ENCODE measurements at regions not wholly inside any gene's neighbourhood (a gene's known extent, or its start where the extent isn't known, plus 50 kb on each side); places are given as distances from the start of the nearest gene placed in this dataset.

DNA sequence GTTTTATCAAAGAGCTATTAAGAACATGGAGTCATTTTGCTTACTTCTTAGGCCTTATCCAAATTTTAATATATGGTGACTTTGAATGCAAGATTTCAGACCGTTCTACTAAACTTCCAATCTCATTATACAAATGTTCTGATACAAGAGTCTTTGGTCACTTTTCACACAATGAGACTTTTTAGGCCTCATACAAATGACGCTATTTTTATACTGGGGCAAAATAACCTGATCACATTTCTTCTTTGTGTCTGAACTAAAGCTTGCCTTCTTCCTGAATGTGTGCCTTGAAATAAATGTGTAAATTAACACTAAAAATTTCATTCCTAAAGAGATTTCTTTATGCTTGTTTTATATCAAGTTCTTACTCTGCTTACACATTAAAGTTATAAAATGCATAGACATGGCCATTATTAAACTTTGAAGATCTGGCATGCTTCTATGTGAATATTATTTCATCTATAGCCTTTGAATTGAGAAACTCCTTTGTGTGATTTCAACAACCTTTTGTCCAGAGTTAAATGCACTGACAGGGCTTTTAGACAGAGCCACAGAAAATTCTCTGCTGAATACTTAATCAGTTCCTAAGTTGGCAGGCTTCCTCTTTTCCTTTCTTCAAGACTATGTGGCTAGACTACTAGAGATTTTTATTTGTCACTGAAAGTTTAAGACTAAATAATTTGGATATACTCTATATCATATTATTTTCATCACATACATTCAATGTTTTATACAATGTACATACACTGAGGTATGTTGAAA, 86.1 kb downstream of the EDNRB start:
- BruUV-seq (replicated peaks), result no TSS peak
- Mint-ChIP-seq H3K27ac (ENCODE audit: low read depth, unreplicated experiment) (no peak overlapping the region), H3K4me1 (ENCODE audit: insufficient read depth, unreplicated experiment) (peaks cover 5% of the 10 kb centered on the region), H3K9me3 (ENCODE audit: unreplicated experiment) (no peaks in the 10 kb centered on the region), H3K36me3 (ENCODE audit: insufficient read depth, unreplicated experiment) (no peaks in the 10 kb centered on the region), H3K27me3 (ENCODE audit: insufficient read depth, unreplicated experiment) (no peaks in the 10 kb centered on the region), H3K4me3 (ENCODE audit: unreplicated experiment) (no peak overlapping the region)
- TF ChIP-seq, protein P1, sequence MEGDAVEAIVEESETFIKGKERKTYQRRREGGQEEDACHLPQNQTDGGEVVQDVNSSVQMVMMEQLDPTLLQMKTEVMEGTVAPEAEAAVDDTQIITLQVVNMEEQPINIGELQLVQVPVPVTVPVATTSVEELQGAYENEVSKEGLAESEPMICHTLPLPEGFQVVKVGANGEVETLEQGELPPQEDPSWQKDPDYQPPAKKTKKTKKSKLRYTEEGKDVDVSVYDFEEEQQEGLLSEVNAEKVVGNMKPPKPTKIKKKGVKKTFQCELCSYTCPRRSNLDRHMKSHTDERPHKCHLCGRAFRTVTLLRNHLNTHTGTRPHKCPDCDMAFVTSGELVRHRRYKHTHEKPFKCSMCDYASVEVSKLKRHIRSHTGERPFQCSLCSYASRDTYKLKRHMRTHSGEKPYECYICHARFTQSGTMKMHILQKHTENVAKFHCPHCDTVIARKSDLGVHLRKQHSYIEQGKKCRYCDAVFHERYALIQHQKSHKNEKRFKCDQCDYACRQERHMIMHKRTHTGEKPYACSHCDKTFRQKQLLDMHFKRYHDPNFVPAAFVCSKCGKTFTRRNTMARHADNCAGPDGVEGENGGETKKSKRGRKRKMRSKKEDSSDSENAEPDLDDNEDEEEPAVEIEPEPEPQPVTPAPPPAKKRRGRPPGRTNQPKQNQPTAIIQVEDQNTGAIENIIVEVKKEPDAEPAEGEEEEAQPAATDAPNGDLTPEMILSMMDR (IDR thresholded peaks at IDR 0.05; ENCODE audit: unreplicated experiment), result no peak
- CTCF ChIA-PET, result interaction anchor here (0.6 kb wide), 1 partner anchor 19 kb away, joined by 3 read pairs; no protein-coding TSS in a partner anchor
- DNase-seq (ENCODE audit: unreplicated experiment), result no peak
- intact Hi-C loops (cut with micrococcal nuclease), result no loop called here
- POLR2A ChIA-PET, result interaction anchor here (0.6 to 0.7 kb wide), 2 partner anchors 263 to 1463 kb away, joined by 3 read pairs; no protein-coding TSS in a partner anchor

DNA sequence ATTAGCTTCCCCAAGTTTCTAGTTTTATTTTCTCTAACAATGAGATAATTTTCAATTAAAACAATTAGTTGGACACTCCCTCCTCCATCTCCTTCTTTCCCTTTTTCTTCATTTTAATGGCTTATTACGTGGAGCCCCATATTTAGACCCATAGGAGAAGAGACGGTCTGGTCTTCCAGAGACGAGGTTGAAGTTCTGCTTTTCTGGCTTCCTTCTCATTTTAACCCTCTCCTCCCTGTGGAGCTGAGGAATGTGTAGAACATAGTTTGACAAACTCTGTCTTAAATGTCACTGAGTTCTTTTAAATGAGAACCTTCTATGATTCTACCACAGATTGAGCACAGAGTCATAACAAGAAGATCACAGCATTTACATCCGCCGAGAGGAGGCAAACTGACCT, 86.8 kb downstream of the EDNRB start:
- Mint-ChIP-seq H3K36me3 (ENCODE audit: insufficient read depth, unreplicated experiment) (no peaks in the 10 kb centered on the region), H3K4me3 (ENCODE audit: unreplicated experiment) (no peak overlapping the region), H3K9me3 (ENCODE audit: unreplicated experiment) (no peaks in the 10 kb centered on the region), H3K4me1 (ENCODE audit: insufficient read depth, unreplicated experiment) (peaks cover 5% of the 10 kb centered on the region), H3K27ac (ENCODE audit: low read depth, unreplicated experiment) (no peak overlapping the region), H3K27me3 (ENCODE audit: insufficient read depth, unreplicated experiment) (no peaks in the 10 kb centered on the region)
- TF ChIP-seq, protein P1 (IDR thresholded peaks at IDR 0.05; ENCODE audit: unreplicated experiment), result no peak
- CTCF ChIA-PET, result interaction anchor here (0.6 kb wide), 1 partner anchor 409 kb away, joined by 5 read pairs; no protein-coding TSS in a partner anchor
- no TSS peak for BruUV-seq (replicated peaks)
- intact Hi-C loops (cut with micrococcal nuclease), result no loop called here
- POLR2A ChIA-PET, result interaction anchor here (0.6 kb wide), 1 partner anchor 1464 kb away, joined by 3 read pairs; no protein-coding TSS in a partner anchor
- DNase-seq (ENCODE audit: unreplicated experiment), result no peak

DNA sequence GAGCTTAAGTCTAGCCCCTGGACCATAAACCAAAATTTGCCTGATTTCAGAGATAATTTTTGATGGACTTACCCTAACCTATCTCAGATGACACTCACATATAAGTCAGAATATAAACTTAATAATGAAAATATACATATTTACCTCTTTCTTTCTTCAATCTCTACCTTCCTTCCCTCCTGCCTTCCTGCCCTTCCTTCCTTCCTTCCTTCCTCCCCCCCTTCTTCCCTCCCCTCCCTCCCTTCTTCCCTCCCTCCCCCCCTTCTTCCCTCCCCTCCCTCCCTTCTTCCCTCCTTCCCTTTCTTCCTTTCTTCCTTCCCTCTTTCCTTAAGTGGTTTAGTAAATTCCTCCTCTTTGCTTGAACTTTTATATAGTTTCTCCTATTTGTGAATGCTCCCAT, 88.7 kb downstream of the EDNRB start:
- BruUV-seq (replicated peaks), result no TSS peak
- Mint-ChIP-seq H3K27ac (ENCODE audit: low read depth, unreplicated experiment) (no peak overlapping the region), H3K36me3 (ENCODE audit: insufficient read depth, unreplicated experiment) (no peaks in the 10 kb centered on the region), H3K4me3 (ENCODE audit: unreplicated experiment) (no peak overlapping the region), H3K4me1 (ENCODE audit: insufficient read depth, unreplicated experiment) (peaks cover 5% of the 10 kb centered on the region), H3K9me3 (ENCODE audit: unreplicated experiment) (no peaks in the 10 kb centered on the region), H3K27me3 (ENCODE audit: insufficient read depth, unreplicated experiment) (no peaks in the 10 kb centered on the region)
- intact Hi-C loops (cut with micrococcal nuclease), result no loop called here
- ChIA-PET POLR2A (interaction anchor here (0.6 kb wide), 1 partner anchor 14 kb away, joined by 3 read pairs; no protein-coding TSS in a partner anchor), CTCF (interaction anchor here (1.8 kb wide), 1 partner anchor 20 kb away, joined by 5 read pairs; no protein-coding TSS in a partner anchor)
- DNase-seq (ENCODE audit: unreplicated experiment), result no peak
- TF ChIP-seq, protein P1 (IDR thresholded peaks at IDR 0.05; ENCODE audit: unreplicated experiment), result no peak

DNA sequence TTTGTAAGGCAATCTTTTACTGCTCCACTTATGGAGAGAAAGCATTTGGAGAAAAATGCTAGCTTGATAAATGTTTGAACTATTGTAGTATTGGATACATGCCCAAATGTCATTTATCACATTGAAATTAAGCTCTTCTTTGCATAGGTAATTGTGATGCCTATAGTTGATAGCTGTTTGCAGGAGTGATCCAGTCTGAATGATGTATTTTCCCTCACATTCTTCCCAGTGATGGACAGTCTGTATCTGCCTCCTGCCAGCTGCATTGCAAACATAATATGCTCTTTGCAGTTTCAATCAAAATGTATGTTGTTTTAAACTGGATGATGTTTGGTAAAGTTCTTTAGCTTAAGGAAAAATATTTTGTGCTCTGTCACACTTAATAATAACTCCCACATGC, 89.8 kb downstream of the EDNRB start:
- H3K9me3 Mint-ChIP-seq (ENCODE audit: unreplicated experiment), result no peaks in the 10 kb centered on the region
- no TSS peak for BruUV-seq (replicated peaks)
- ChIA-PET POLR2A (no interaction called here), CTCF (interaction anchor here (0.7 to 1.8 kb wide), 3 partner anchors 18 to 33 kb away, joined by 3 to 5 read pairs (median 4); no protein-coding TSS in a partner anchor)
- H3K27me3 Mint-ChIP-seq (ENCODE audit: insufficient read depth, unreplicated experiment), result no peaks in the 10 kb centered on the region
- no peak for DNase-seq (ENCODE audit: unreplicated experiment)
- intact Hi-C loops (cut with micrococcal nuclease), result no loop called here
- H3K36me3 Mint-ChIP-seq (ENCODE audit: insufficient read depth, unreplicated experiment), result no peaks in the 10 kb centered on the region
- no peak overlapping the region for H3K4me3 Mint-ChIP-seq (ENCODE audit: unreplicated experiment)
- TF ChIP-seq, protein P1 (IDR thresholded peaks at IDR 0.05; ENCODE audit: unreplicated experiment), result no peak
- no peak overlapping the region for H3K27ac Mint-ChIP-seq (ENCODE audit: low read depth, unreplicated experiment)
- H3K4me1 Mint-ChIP-seq (ENCODE audit: insufficient read depth, unreplicated experiment), result peaks cover 5% of the 10 kb centered on the region
